Body of pancreas (tissue), 4 donors: ENCODE measurements at regions not wholly inside any gene's neighbourhood (a gene's known extent, or its start where the extent isn't known, plus 50 kb on each side); places are given as distances from the start of the nearest gene placed in this dataset.
"Not testable (repeated sequence)": the region's sequence is repeated elsewhere in the genome, so short reads cannot be mapped to it uniquely, and the experiment has no call there.

Source experiments
- CTCF ChIP-seq, 7 experiments: fragments of 450-650 bp in 4 of 7; fragments of 200-600 bp in 3 of 7; sonication (generic) in 3 of 7; IDR thresholded peaks; one replicate each; pipeline ENCODE4 v1.5.1; 2016 to 2019; ENCODE audit warnings: antibody characterized with exemption in 7 of 7
- POLR2A ChIP-seq, 3 donors: fragments of 450-650 bp; IDR thresholded peaks; one replicate each; pipeline ENCODE4 v1.6.1; 2016; ENCODE audit warnings: antibody characterized with exemption in 3 of 3, mild to moderate bottlenecking in 2 of 3

- TF ChIP-seq POLR2A, CTCF (IDR thresholded peaks at IDR 0.05): not testable (repeated sequence)
Measured at GRCh38 chr17:16864462-16865076, 107.3 kb downstream of the TNFRSF13B start.
